ENCODE measurements at regions not wholly inside any gene's neighbourhood (a gene's known extent, or its start where the extent isn't known, plus 50 kb on each side); places are given as distances from the start of the nearest gene placed in this dataset.

- Histone ChIP-seq H4K20me1 (ENCODE audit: insufficient read depth) (no peaks in the 10 kb centered on the region), H3K4me1 (ENCODE audit: low read depth, poor library complexity, severe bottlenecking) (no peaks in the 10 kb centered on the region), H3K4me3 (IDR thresholded peaks at IDR 0.05; ENCODE audit: insufficient read depth, low read depth, low read length) (no peak overlapping the region), H3K27me3 (ENCODE audit: insufficient read depth, low read depth) (no peaks in the 10 kb centered on the region), H3K9ac (no peak overlapping the region), H3K79me2 (ENCODE audit: insufficient read depth, low read depth) (no peaks in the 10 kb centered on the region), H3K4me2 (no peak overlapping the region), H3K27ac (no peak overlapping the region), H2AFZ (ENCODE audit: low read depth) (no peak overlapping the region), H3K36me3 (ENCODE audit: insufficient read depth) (no peaks in the 10 kb centered on the region)
- TF ChIP-seq CTCF (conservative IDR thresholded peaks at IDR 0.05; ENCODE audit: low read depth, low read length) = no peak
Measured at GRCh38 chr5:123754908-123755307, 242.9 kb downstream of the CSNK1G3 start.

- TF ChIP-seq CTCF (conservative IDR thresholded peaks at IDR 0.05; ENCODE audit: low read depth, low read length) = no peak
- H3K4me2 ChIP-seq = no peak overlapping the region
Measured at GRCh38 chr5:123753937-123754891, 242.2 kb downstream of the CSNK1G3 start.

GRCh38 chr5:123753180-123753936, 241.4 kb downstream of the CSNK1G3 start:
- H3K36me3 ChIP-seq (ENCODE audit: insufficient read depth) = no peaks in the 10 kb centered on the region
- H3K27ac ChIP-seq = no peak overlapping the region

More at GRCh38 chr5:123753937-123754891, 242.2 kb downstream of the CSNK1G3 start:
- no peaks in the 10 kb centered on the region for H3K79me2 ChIP-seq (ENCODE audit: insufficient read depth, low read depth)
- H2AFZ ChIP-seq (ENCODE audit: low read depth) = no peak overlapping the region
- H3K4me3 ChIP-seq (IDR thresholded peaks at IDR 0.05; ENCODE audit: insufficient read depth, low read depth, low read length) = no peak overlapping the region
- no peaks in the 10 kb centered on the region for H4K20me1 ChIP-seq (ENCODE audit: insufficient read depth)
- H3K9ac ChIP-seq = no peak overlapping the region
- H3K27ac ChIP-seq = no peak overlapping the region
- H3K27me3 ChIP-seq (ENCODE audit: insufficient read depth, low read depth) = no peaks in the 10 kb centered on the region
- no peaks in the 10 kb centered on the region for H3K36me3 ChIP-seq (ENCODE audit: insufficient read depth)
- no peaks in the 10 kb centered on the region for H3K4me1 ChIP-seq (ENCODE audit: low read depth, poor library complexity, severe bottlenecking)

More at GRCh38 chr5:123753180-123753936, 241.4 kb downstream of the CSNK1G3 start:
- Histone ChIP-seq H3K4me3 (IDR thresholded peaks at IDR 0.05; ENCODE audit: insufficient read depth, low read depth, low read length) (no peak overlapping the region), H2AFZ (ENCODE audit: low read depth) (no peak overlapping the region), H3K27me3 (ENCODE audit: insufficient read depth, low read depth) (no peaks in the 10 kb centered on the region), H3K4me2 (no peak overlapping the region), H3K79me2 (ENCODE audit: insufficient read depth, low read depth) (no peaks in the 10 kb centered on the region), H3K4me1 (ENCODE audit: low read depth, poor library complexity, severe bottlenecking) (no peaks in the 10 kb centered on the region), H4K20me1 (ENCODE audit: insufficient read depth) (no peaks in the 10 kb centered on the region), H3K9ac (no peak overlapping the region)
- no peak for TF ChIP-seq CTCF (conservative IDR thresholded peaks at IDR 0.05; ENCODE audit: low read depth, low read length)
